Fibroblast of mammary gland (primary cell): ENCODE measurements at regions not wholly inside any gene's neighbourhood (a gene's known extent, or its start where the extent isn't known, plus 50 kb on each side); places are given as distances from the start of the nearest gene placed in this dataset.

Experiments
- DNase-seq: peaks from one replicate; pipeline ENCODE4 v3.0.0-alpha.2; 2010; ENCODE audit warnings: low read depth
- H3K4me3 ChIP-seq: 2 replicates; pipeline ENCODE4 v1.5.1; 2011; ENCODE audit warnings: low read depth, mild to moderate bottlenecking, low read length, moderate library complexity; ENCODE audit not compliant: control insufficient read depth
- CTCF ChIP-seq: conservative IDR thresholded peaks from 2 replicates; pipeline ENCODE4 v1.5.1; 2011; ENCODE audit warnings: low read depth, low read length, inconsistent platforms; ENCODE audit not compliant: control insufficient read depth, insufficient read depth

- H3K4me3 ChIP-seq = no peak overlapping the region
- no peak for DNase-seq
- TF ChIP-seq CTCF = no peak
Measured at GRCh38 chr1:229883504-229884200, 183.4 kb upstream of the GALNT2 start.

- no peak for TF ChIP-seq CTCF
- DNase-seq = no peak
- H3K4me3 ChIP-seq = no peak overlapping the region
Measured at GRCh38 chr1:229884765-229885164, 182.3 kb upstream of the GALNT2 start.

- H3K4me3 ChIP-seq = no peak overlapping the region
- no peak for TF ChIP-seq CTCF
- DNase-seq = no peak
Measured at GRCh38 chr1:229885568-229886495, 181.2 kb upstream of the GALNT2 start.

DNA sequence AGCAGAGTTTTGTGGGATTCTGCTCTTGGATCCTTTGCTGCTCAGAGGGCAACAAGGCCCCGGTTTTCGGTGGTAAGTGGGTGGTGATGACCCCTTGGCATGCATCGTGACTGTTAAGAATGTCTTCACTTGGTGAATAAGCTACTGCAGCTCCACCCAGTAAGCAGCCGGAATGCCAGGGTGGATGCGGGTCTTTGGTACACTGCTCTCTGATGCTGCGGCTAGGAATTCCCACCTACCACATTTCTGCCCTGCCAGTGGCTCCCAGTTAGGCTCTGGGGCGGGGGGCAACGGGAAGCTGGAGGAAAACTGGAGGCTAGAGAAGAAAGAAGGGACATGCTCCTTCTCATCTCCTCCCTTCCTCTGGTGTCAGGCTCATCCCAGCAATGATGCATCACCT, 180.4 kb upstream of the GALNT2 start:
- TF ChIP-seq CTCF = no peak
- no peak for DNase-seq
- no peak overlapping the region for H3K4me3 ChIP-seq

GRCh38 chr1:229887043-229887822, 179.8 kb upstream of the GALNT2 start:
- H3K4me3 ChIP-seq = no peak overlapping the region
- TF ChIP-seq CTCF = no peak
- no peak for DNase-seq

DNA sequence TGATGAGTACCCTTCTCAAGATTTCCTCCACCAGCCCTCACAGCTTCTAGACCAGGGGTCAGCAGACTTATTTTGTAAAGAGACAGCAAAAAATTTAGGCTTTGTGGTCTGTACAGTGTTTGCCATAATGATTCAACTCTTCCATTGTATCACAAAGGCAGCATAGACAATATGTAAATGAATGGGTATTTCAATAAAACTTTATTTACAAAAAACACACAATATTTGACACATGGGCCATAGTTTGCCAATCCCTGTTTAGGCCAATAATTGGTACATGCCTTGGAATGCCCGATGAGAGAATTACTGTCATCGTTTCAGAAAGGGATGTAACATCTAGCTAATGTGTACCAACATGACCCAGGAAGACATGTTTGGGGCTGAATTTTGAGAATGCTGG, 178.9 kb upstream of the GALNT2 start:
- no peak for TF ChIP-seq CTCF
- DNase-seq = no peak
- H3K4me3 ChIP-seq = no peak overlapping the region
